ENCODE measurements at regions not wholly inside any gene's neighbourhood (a gene's known extent, or its start where the extent isn't known, plus 50 kb on each side); places are given as distances from the start of the nearest gene placed in this dataset.

- no peak for DNase-seq (ENCODE audit: low spot score)
- H3K27ac ChIP-seq (ENCODE audit: low read depth in 1 of 2, low read length in 2 of 2) = no peak overlapping the region
- H3K9me3 ChIP-seq (ENCODE audit: control insufficient read depth in 4 of 4, low read length in 3 of 4) = no peaks in the 10 kb centered on the region
- no peak overlapping the region for H3K4me3 ChIP-seq (ENCODE audit: low read depth in 1 of 3, low read length in 3 of 3)
- no peaks in the 10 kb centered on the region for H3K4me1 ChIP-seq (ENCODE audit: control insufficient read depth in 4 of 4, insufficient read depth in 4 of 4, low read length in 3 of 4)
- H3K27me3 ChIP-seq (ENCODE audit: control insufficient read depth in 4 of 4, insufficient read depth in 4 of 4, low read length in 3 of 4) = no peaks in the 10 kb centered on the region
- TF ChIP-seq HNF4G (IDR thresholded peaks at IDR 0.05) (no peak), CTCF (IDR thresholded peaks at IDR 0.05; ENCODE audit: low read depth, low read length, missing input control) (no peak), TAF1 (conservative IDR thresholded peaks at IDR 0.05) (no peak), FOXA1 (IDR thresholded peaks at IDR 0.05) (no peak), RXRA (IDR thresholded peaks at IDR 0.05) (no peak), RAD21 (IDR thresholded peaks at IDR 0.05) (no peak), SP1 (IDR thresholded peaks at IDR 0.05) (no peak), NR2F2 (IDR thresholded peaks at IDR 0.05) (no peak), FOXA2 (IDR thresholded peaks at IDR 0.05) (no peak), ZBTB33 (IDR thresholded peaks at IDR 0.05) (no peak), JUND (IDR thresholded peaks at IDR 0.05) (no peak), EGR1 (IDR thresholded peaks at IDR 0.05; ENCODE audit: low read depth in 2 of 2) (no peak), ATF3 (IDR thresholded peaks at IDR 0.05) (no peak), HNF4A (conservative IDR thresholded peaks at IDR 0.05) (no peak), MAX (IDR thresholded peaks at IDR 0.05) (no peak), REST (IDR thresholded peaks at IDR 0.05) (no peak), GABPA (IDR thresholded peaks at IDR 0.05 in 1 of 2, conservative IDR thresholded peaks at IDR 0.05 in 1 of 2) (no peak)
- H3K9ac ChIP-seq (ENCODE audit: low read depth in 1 of 2, low read length in 2 of 2) = no peak overlapping the region
- no peaks in the 10 kb centered on the region for H3K36me3 ChIP-seq (ENCODE audit: control insufficient read depth in 4 of 4, insufficient read depth in 3 of 4, low read depth in 1 of 4, low read length in 3 of 4)
- WGBS = 88% methylated on average over 1 of the region's 1 CpG
Measured at GRCh38 chr3:177795216-177795615, 597.9 kb upstream of the TBL1XR1 start.

- no peak for DNase-seq (ENCODE audit: low spot score)
- Histone ChIP-seq H3K27ac (ENCODE audit: low read depth in 1 of 2, low read length in 2 of 2) (no peak overlapping the region), H3K36me3 (ENCODE audit: control insufficient read depth in 4 of 4, insufficient read depth in 3 of 4, low read depth in 1 of 4, low read length in 3 of 4) (no peaks in the 10 kb centered on the region), H3K9ac (ENCODE audit: low read depth in 1 of 2, low read length in 2 of 2) (no peak overlapping the region), H3K9me3 (ENCODE audit: control insufficient read depth in 4 of 4, low read length in 3 of 4) (no peaks in the 10 kb centered on the region), H3K4me1 (ENCODE audit: control insufficient read depth in 4 of 4, insufficient read depth in 4 of 4, low read length in 3 of 4) (no peaks in the 10 kb centered on the region), H3K27me3 (ENCODE audit: control insufficient read depth in 4 of 4, insufficient read depth in 4 of 4, low read length in 3 of 4) (no peaks in the 10 kb centered on the region), H3K4me3 (ENCODE audit: low read depth in 1 of 3, low read length in 3 of 3) (no peak overlapping the region)
- TF ChIP-seq HNF4G (IDR thresholded peaks at IDR 0.05) (no peak), ZBTB33 (IDR thresholded peaks at IDR 0.05) (no peak), RAD21 (IDR thresholded peaks at IDR 0.05) (no peak), NR2F2 (IDR thresholded peaks at IDR 0.05) (no peak), FOXA1 (IDR thresholded peaks at IDR 0.05) (no peak), CTCF (IDR thresholded peaks at IDR 0.05; ENCODE audit: low read depth, low read length, missing input control) (no peak), JUND (IDR thresholded peaks at IDR 0.05) (no peak), YY1 (IDR thresholded peaks at IDR 0.05) (no peak), FOXA2 (IDR thresholded peaks at IDR 0.05) (no peak), HNF4A (conservative IDR thresholded peaks at IDR 0.05) (no peak), ATF3 (IDR thresholded peaks at IDR 0.05) (no peak), EGR1 (IDR thresholded peaks at IDR 0.05; ENCODE audit: low read depth in 2 of 2) (no peak)
Measured at GRCh38 chr3:177795859-177796258, 598.6 kb upstream of the TBL1XR1 start.
